Psoas muscle (tissue), 7 donors: ENCODE measurements at regions not wholly inside any gene's neighbourhood (a gene's known extent, or its start where the extent isn't known, plus 50 kb on each side); places are given as distances from the start of the nearest gene placed in this dataset.

Experiments
- ATAC-seq, 4 donors: fragments of 200-7000 bp; cut with Tn5 transposase; one replicate each; pipeline ENCODE4 v1.9.1; 2020; ENCODE audit warnings: moderate library complexity in 3 of 4, mild to moderate bottlenecking in 2 of 4
- DNase-seq, 2 donors: peaks; one replicate each; pipeline ENCODE4 v3.0.0-alpha.2; 2020
- H3K27ac ChIP-seq: fragments of 200-600 bp; one replicate; pipeline ENCODE4 v1.8.0; 2022
- H3K27me3 ChIP-seq, 3 donors: fragments of 200-600 bp in 1 of 3; one replicate each; pipeline versions ENCODE4 v1.6.1 to v1.8.0; 2013 to 2022; ENCODE audit warnings: low read length in 2 of 3, mild to moderate bottlenecking in 2 of 3, moderate library complexity in 1 of 3; ENCODE audit not compliant: insufficient read depth in 3 of 3
- H3K36me3 ChIP-seq, 2 donors: fragments of 200-600 bp in 1 of 2; one replicate each; pipeline versions ENCODE4 v1.6.1 to v1.8.0; 2013 to 2022; ENCODE audit warnings: low read depth in 1 of 2, mild to moderate bottlenecking in 1 of 2, moderate library complexity in 1 of 2; ENCODE audit not compliant: insufficient read depth in 1 of 2
- H3K4me1 ChIP-seq: fragments of 200-600 bp; one replicate; pipeline ENCODE4 v1.8.0; 2022
- H3K4me3 ChIP-seq: fragments of 200-600 bp; one replicate; pipeline ENCODE4 v1.8.0; 2022; ENCODE audit warnings: mild to moderate bottlenecking
- H3K9me3 ChIP-seq: fragments of 200-600 bp; one replicate; pipeline ENCODE4 v1.8.0; 2022
- CTCF ChIP-seq: fragments of 200-600 bp; IDR thresholded peaks from one replicate; pipeline ENCODE4 v1.8.0; 2022; ENCODE audit warnings: antibody characterized with exemption
- WGBS, 3 donors: extraction: QIAGEN DNeasy Blood & Tissue Kit; methylation state at CpG; one replicate each; pipeline versions ENCODE4 v1.1.6 to v1.1.7; 2013; 5-methylcytosine and 5-hydroxymethylcytosine counted together
- intact Hi-C, 2 donors: fragments of 100-400 bp; cut with DNase I; formaldehyde crosslinking; loops; one replicate each; pipeline versions ENCODE4 v1.11.0 to v1.14.2; 2022
- donor health status: healthy with polysubstance abuse.
- donor health status: DM: no; HTN: no; CAD: no; lungs with moderate emphysema.
- donor health status: Bipolar disorder and iron deficiency.
- donor health status: healthy.
- donor health status: DM: yes; HTN: yes; CAD: no.
- donor health status: DM: no; HTN: no; CAD: no.
- donor health status: DM: yes; HTN: yes; CAD: no.

GRCh38 chr19:32231691-32232090 is 113.7 kb upstream of the ZNF507 start:
- H3K4me3 ChIP-seq, result no peak overlapping the region
- no peaks in the 10 kb centered on the region for H3K9me3 ChIP-seq
- ATAC-seq (no peak), DNase-seq (no peak)
- H3K27ac ChIP-seq, result no peak overlapping the region
- intact Hi-C loops, result no loop called here
- no peaks in the 10 kb centered on the region for H3K36me3 ChIP-seq
- no peaks in the 10 kb centered on the region for H3K4me1 ChIP-seq
- peaks cover 0 to 5% (median 4%) of the 10 kb centered on the region in 3 donors for H3K27me3 ChIP-seq
- TF ChIP-seq CTCF, result no peak
- 66 to 71% (median 71%) methylated on average over 6 of the region's 6 CpGs for WGBS, 3 donors

GRCh38 chr19:32232449-32232848 is 113.0 kb upstream of the ZNF507 start:
- DNase-seq (no peak), ATAC-seq (no peak)
- WGBS, 3 donors, result 77 to 85% (median 79%) methylated on average over 8 of the region's 8 CpGs
- peaks cover 0 to 5% (median 4%) of the 10 kb centered on the region in 3 donors for H3K27me3 ChIP-seq
- TF ChIP-seq CTCF, result no peak
- no peaks in the 10 kb centered on the region for H3K4me1 ChIP-seq
- intact Hi-C loops, result no loop called here
- H3K9me3 ChIP-seq, result no peaks in the 10 kb centered on the region
- H3K36me3 ChIP-seq, result no peaks in the 10 kb centered on the region
- no peak overlapping the region for H3K27ac ChIP-seq
- H3K4me3 ChIP-seq, result no peak overlapping the region

GRCh38 chr19:32233091-32233490 is 112.3 kb upstream of the ZNF507 start:
- DNase-seq (no peak), ATAC-seq (no peak)
- Histone ChIP-seq H3K36me3 (no peaks in the 10 kb centered on the region), H3K9me3 (no peaks in the 10 kb centered on the region), H3K4me1 (no peaks in the 10 kb centered on the region), H3K27me3 (peaks cover 0 to 5% (median 4%) of the 10 kb centered on the region in 3 donors), H3K27ac (no peak overlapping the region), H3K4me3 (no peak overlapping the region)
- intact Hi-C loops, result no loop called here
- WGBS, 3 donors, result 23 to 43% (median 28%) methylated on average over 6 of the region's 6 CpGs
- TF ChIP-seq CTCF, result no peak

- no peaks in the 10 kb centered on the region for H3K4me1 ChIP-seq
- no peaks in the 10 kb centered on the region for H3K36me3 ChIP-seq
- H3K9me3 ChIP-seq, result no peaks in the 10 kb centered on the region
- intact Hi-C loops, result no loop called here
- peaks cover 0 to 5% (median 0%) of the 10 kb centered on the region in 3 donors for H3K27me3 ChIP-seq
- no peak overlapping the region for H3K4me3 ChIP-seq
- no peak for ATAC-seq
- WGBS, 3 donors, result 34 to 47% (median 36%) methylated on average over 4 of the region's 4 CpGs
- no peak for DNase-seq
- H3K27ac ChIP-seq, result no peak overlapping the region
- TF ChIP-seq CTCF, result no peak
These were observed 111.5 kb upstream of the ZNF507 start for GRCh38 chr19:32233885-32234284.

- DNase-seq (no peak), ATAC-seq (no peak)
- Histone ChIP-seq H3K27ac (no peak overlapping the region), H3K27me3 (peaks cover 0 to 5% (median 0%) of the 10 kb centered on the region in 3 donors), H3K4me3 (no peak overlapping the region), H3K4me1 (no peaks in the 10 kb centered on the region), H3K9me3 (no peaks in the 10 kb centered on the region), H3K36me3 (no peaks in the 10 kb centered on the region)
- no peak for TF ChIP-seq CTCF
- WGBS, 3 donors, result 56 to 64% (median 60%) methylated on average over 3 of the region's 3 CpGs
- intact Hi-C loops, result no loop called here
These were observed 110.7 kb upstream of the ZNF507 start for GRCh38 chr19:32234663-32235217.
